Panc1 (cell line): ENCODE measurements at regions not wholly inside any gene's neighbourhood (a gene's known extent, or its start where the extent isn't known, plus 50 kb on each side); places are given as distances from the start of the nearest gene placed in this dataset.

ENCODE experiments used
- POLR2AphosphoS5 ChIP-seq: IDR thresholded peaks from 2 replicates; pipeline ENCODE4 v1.6.1; 2012; ENCODE audit warnings: mild to moderate bottlenecking, low read depth, low read length, moderate library complexity
- SIN3A ChIP-seq: IDR thresholded peaks from 2 replicates; pipeline ENCODE4 v1.6.1; 2012; ENCODE audit warnings: low read depth, mild to moderate bottlenecking, low read length, moderate library complexity, borderline replicate concordance; ENCODE audit not compliant: insufficient read depth
- TCF7L2 ChIP-seq: IDR thresholded peaks from 2 replicates; pipeline ENCODE4 v1.6.1; 2011; ENCODE audit warnings: mild to moderate bottlenecking, low read depth, low read length, inconsistent platforms
- TF ChIP-seq, protein P1 (sequence below): fragments of 450-650 bp; IDR thresholded peaks from 2 replicates; pipeline ENCODE4 v1.5.1; 2017; ENCODE audit warnings: mild to moderate bottlenecking
- TF ChIP-seq, protein P2 (sequence below), 2 experiments: IDR thresholded peaks; 2 replicates each; pipeline ENCODE4 v1.6.1; 2011 to 2012; ENCODE audit warnings: low read depth in 2 of 2, control low read depth in 1 of 2, low read length in 1 of 2, mild to moderate bottlenecking in 1 of 2, moderate library complexity in 1 of 2; ENCODE audit not compliant: insufficient read depth in 1 of 2

DNA sequence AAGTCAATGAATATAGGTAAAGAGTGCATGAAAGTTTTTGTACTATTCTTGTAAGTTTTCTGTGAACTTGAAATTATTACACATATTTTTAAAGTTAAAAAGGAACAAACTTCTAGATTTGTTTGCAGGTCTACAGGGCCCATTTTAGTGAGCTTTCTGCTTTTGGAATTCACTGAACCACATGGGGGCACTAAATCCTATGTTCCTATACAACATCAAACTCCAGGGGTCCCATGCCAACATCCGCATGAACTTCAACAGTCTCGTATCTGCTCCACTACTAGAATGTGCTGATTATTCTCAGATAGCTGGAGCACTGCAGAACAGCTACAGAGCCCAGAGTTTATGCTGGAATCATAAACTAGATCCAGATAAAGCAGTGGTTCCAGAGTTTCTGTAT is 347.9 kb upstream of the SPTLC3 start:
- TF ChIP-seq, protein P1, sequence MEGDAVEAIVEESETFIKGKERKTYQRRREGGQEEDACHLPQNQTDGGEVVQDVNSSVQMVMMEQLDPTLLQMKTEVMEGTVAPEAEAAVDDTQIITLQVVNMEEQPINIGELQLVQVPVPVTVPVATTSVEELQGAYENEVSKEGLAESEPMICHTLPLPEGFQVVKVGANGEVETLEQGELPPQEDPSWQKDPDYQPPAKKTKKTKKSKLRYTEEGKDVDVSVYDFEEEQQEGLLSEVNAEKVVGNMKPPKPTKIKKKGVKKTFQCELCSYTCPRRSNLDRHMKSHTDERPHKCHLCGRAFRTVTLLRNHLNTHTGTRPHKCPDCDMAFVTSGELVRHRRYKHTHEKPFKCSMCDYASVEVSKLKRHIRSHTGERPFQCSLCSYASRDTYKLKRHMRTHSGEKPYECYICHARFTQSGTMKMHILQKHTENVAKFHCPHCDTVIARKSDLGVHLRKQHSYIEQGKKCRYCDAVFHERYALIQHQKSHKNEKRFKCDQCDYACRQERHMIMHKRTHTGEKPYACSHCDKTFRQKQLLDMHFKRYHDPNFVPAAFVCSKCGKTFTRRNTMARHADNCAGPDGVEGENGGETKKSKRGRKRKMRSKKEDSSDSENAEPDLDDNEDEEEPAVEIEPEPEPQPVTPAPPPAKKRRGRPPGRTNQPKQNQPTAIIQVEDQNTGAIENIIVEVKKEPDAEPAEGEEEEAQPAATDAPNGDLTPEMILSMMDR, result peak; percentile 24
- no peak for TF ChIP-seq POLR2AphosphoS5
- no peak for TF ChIP-seq TCF7L2
- TF ChIP-seq, protein P2, sequence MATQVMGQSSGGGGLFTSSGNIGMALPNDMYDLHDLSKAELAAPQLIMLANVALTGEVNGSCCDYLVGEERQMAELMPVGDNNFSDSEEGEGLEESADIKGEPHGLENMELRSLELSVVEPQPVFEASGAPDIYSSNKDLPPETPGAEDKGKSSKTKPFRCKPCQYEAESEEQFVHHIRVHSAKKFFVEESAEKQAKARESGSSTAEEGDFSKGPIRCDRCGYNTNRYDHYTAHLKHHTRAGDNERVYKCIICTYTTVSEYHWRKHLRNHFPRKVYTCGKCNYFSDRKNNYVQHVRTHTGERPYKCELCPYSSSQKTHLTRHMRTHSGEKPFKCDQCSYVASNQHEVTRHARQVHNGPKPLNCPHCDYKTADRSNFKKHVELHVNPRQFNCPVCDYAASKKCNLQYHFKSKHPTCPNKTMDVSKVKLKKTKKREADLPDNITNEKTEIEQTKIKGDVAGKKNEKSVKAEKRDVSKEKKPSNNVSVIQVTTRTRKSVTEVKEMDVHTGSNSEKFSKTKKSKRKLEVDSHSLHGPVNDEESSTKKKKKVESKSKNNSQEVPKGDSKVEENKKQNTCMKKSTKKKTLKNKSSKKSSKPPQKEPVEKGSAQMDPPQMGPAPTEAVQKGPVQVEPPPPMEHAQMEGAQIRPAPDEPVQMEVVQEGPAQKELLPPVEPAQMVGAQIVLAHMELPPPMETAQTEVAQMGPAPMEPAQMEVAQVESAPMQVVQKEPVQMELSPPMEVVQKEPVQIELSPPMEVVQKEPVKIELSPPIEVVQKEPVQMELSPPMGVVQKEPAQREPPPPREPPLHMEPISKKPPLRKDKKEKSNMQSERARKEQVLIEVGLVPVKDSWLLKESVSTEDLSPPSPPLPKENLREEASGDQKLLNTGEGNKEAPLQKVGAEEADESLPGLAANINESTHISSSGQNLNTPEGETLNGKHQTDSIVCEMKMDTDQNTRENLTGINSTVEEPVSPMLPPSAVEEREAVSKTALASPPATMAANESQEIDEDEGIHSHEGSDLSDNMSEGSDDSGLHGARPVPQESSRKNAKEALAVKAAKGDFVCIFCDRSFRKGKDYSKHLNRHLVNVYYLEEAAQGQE (IDR thresholded peaks at IDR 0.05; ENCODE audit: insufficient read depth in 1 of 2, low read depth in 2 of 2, low read length in 1 of 2), result no peak
- no peak for TF ChIP-seq SIN3A
